SK-N-SH treated with all-trans-retinoic acid at 6 μM for 48 hours (cell line): ENCODE measurements at regions not wholly inside any gene's neighbourhood (a gene's known extent, or its start where the extent isn't known, plus 50 kb on each side); places are given as distances from the start of the nearest gene placed in this dataset.

Source experiments
- ATAC-seq: fragments of 200-7000 bp; cut with Tn5 transposase; 3 replicates; pipeline ENCODE4 v1.9.1; 2020; ENCODE audit warnings: mild to moderate bottlenecking, moderate library complexity
- ARNTL ChIP-seq: fragments of 450-650 bp; formaldehyde crosslinking; IDR thresholded peaks from 2 replicates; pipeline ENCODE4 v1.5.0; 2020; ENCODE audit warnings: low read depth, mild to moderate bottlenecking, moderate library complexity, borderline replicate concordance
- BACH2 ChIP-seq: fragments of 250-450 bp; sonication (Bioruptor Pico); IDR thresholded peaks from 2 replicates; pipeline ENCODE4 v1.9.0; 2021; ENCODE audit warnings: mild to moderate bottlenecking, borderline replicate concordance
- CREB5 ChIP-seq: fragments of 250-450 bp; sonication (Bioruptor Pico); IDR thresholded peaks from 2 replicates; pipeline ENCODE4 v1.5.1; 2020; ENCODE audit warnings: low read depth, mild to moderate bottlenecking, moderate library complexity
- CSDC2 ChIP-seq: fragments of 250-450 bp; sonication (Bioruptor Pico); IDR thresholded peaks from 2 replicates; pipeline ENCODE4 v1.5.0; 2020; ENCODE audit warnings: mild to moderate bottlenecking, moderate library complexity
- ESRRG ChIP-seq: fragments of 250-450 bp; sonication (Bioruptor Pico); IDR thresholded peaks from 2 replicates; pipeline ENCODE4 v1.6.1; 2021; ENCODE audit warnings: mild to moderate bottlenecking
- GLIS3 ChIP-seq: fragments of 250-450 bp; sonication (Bioruptor Pico); IDR thresholded peaks from 2 replicates; pipeline ENCODE4 v1.5.0; 2020; ENCODE audit warnings: mild to moderate bottlenecking, moderate library complexity
- OSR1 ChIP-seq: fragments of 250-450 bp; sonication (Bioruptor Pico); IDR thresholded peaks from 2 replicates; pipeline ENCODE4 v1.8.0; 2022; ENCODE audit warnings: moderate library complexity, mild to moderate bottlenecking, inconsistent platforms
- PATZ1 ChIP-seq: fragments of 250-450 bp; sonication (Bioruptor Pico); IDR thresholded peaks from 2 replicates; pipeline ENCODE4 v1.8.0; 2020; ENCODE audit warnings: mild to moderate bottlenecking, moderate library complexity, borderline replicate concordance
- POU6F1 ChIP-seq: fragments of 250-450 bp; sonication (Bioruptor Pico); IDR thresholded peaks from 2 replicates; pipeline ENCODE4 v1.8.0; 2021; ENCODE audit warnings: low read depth, mild to moderate bottlenecking, moderate library complexity, borderline replicate concordance
- PPARA ChIP-seq: fragments of 250-450 bp; sonication (Bioruptor Pico); IDR thresholded peaks from 2 replicates; pipeline ENCODE4 v1.5.0; 2020; ENCODE audit warnings: mild to moderate bottlenecking, borderline replicate concordance
- RARB ChIP-seq: fragments of 250-450 bp; sonication (Bioruptor Pico); IDR thresholded peaks from 2 replicates; pipeline ENCODE4 v1.8.0; 2021; ENCODE audit warnings: mild to moderate bottlenecking, moderate library complexity
- TCF4 ChIP-seq: fragments of 250-450 bp; sonication (Bioruptor Pico); IDR thresholded peaks from 2 replicates; pipeline ENCODE4 v1.8.0; 2021; ENCODE audit warnings: mild to moderate bottlenecking, moderate library complexity, borderline replicate concordance
- TOX ChIP-seq: fragments of 250-450 bp; sonication (Bioruptor Pico); IDR thresholded peaks from 2 replicates; pipeline ENCODE4 v1.8.0; 2021; ENCODE audit warnings: mild to moderate bottlenecking, moderate library complexity, borderline replicate concordance
- TSHZ2 ChIP-seq: fragments of 250-450 bp; sonication (Bioruptor Pico); IDR thresholded peaks from 2 replicates; pipeline ENCODE4 v1.5.0; 2020; ENCODE audit warnings: mild to moderate bottlenecking, moderate library complexity
- ZC3H10 ChIP-seq: fragments of 250-450 bp; sonication (Bioruptor Pico); IDR thresholded peaks from 2 replicates; pipeline ENCODE4 v1.5.1; 2021; ENCODE audit warnings: mild to moderate bottlenecking, moderate library complexity
- ZFP30 ChIP-seq: fragments of 450-650 bp; formaldehyde crosslinking; IDR thresholded peaks from 2 replicates; pipeline ENCODE4 v1.5.0; 2022; ENCODE audit warnings: mild to moderate bottlenecking, moderate library complexity
- ZNF565 ChIP-seq: fragments of 450-650 bp; formaldehyde crosslinking; conservative IDR thresholded peaks from 2 replicates; pipeline ENCODE4 v1.5.0; 2020; ENCODE audit warnings: low read depth, mild to moderate bottlenecking, moderate library complexity

- ATAC-seq: no peak
- TF ChIP-seq PPARA (CRISPR knock-in tag): no peak
- TF ChIP-seq GLIS3 (CRISPR knock-in tag): no peak
- no peak for TF ChIP-seq PATZ1 (CRISPR knock-in tag)
- TF ChIP-seq POU6F1: no peak
These were observed 241.3 kb downstream of the TBXT start for GRCh38 chr6:165926378-165926777.

GRCh38 chr6:165925474-165926156 is 242.0 kb downstream of the TBXT start:
- TF ChIP-seq ARNTL (no peak), ZC3H10 (CRISPR knock-in tag) (no peak), ESRRG (CRISPR knock-in tag) (no peak), ZFP30 (CRISPR knock-in tag) (no peak), RARB (CRISPR knock-in tag) (no peak), TSHZ2 (CRISPR knock-in tag) (no peak), OSR1 (no peak), TCF4 (CRISPR knock-in tag) (no peak)
- no peak for ATAC-seq

GRCh38 chr6:165922309-165922794 is 245.3 kb downstream of the TBXT start:
- ATAC-seq: no peak
- TF ChIP-seq POU6F1 (no peak), CSDC2 (CRISPR knock-in tag) (no peak), PATZ1 (CRISPR knock-in tag) (no peak), BACH2 (CRISPR knock-in tag) (no peak), CREB5 (CRISPR knock-in tag) (no peak), ESRRG (CRISPR knock-in tag) (no peak), ARNTL (no peak), OSR1 (no peak), RARB (CRISPR knock-in tag) (no peak), TCF4 (CRISPR knock-in tag) (no peak), GLIS3 (CRISPR knock-in tag) (no peak), ZNF565 (CRISPR knock-in tag) (no peak), ZFP30 (CRISPR knock-in tag) (no peak), ZC3H10 (CRISPR knock-in tag) (no peak), TSHZ2 (CRISPR knock-in tag) (no peak), TOX (CRISPR knock-in tag) (no peak)
- TF ChIP-seq, all 23 proteins: peak for 0
